ENCODE measurements at regions not wholly inside any gene's neighbourhood (a gene's known extent, or its start where the extent isn't known, plus 50 kb on each side); places are given as distances from the start of the nearest gene placed in this dataset.

GRCh38 chr22:49554296-49554625 lies 273.4 kb downstream of the BRD1 start:
- TF ChIP-seq CTCF (IDR thresholded peaks at IDR 0.05), result no peak
- TF ChIP-seq EP300 (IDR thresholded peaks at IDR 0.05), result no peak
